ENCODE measurements at regions not wholly inside any gene's neighbourhood (a gene's known extent, or its start where the extent isn't known, plus 50 kb on each side); places are given as distances from the start of the nearest gene placed in this dataset.

- no TSS peak for BruUV-seq (replicated peaks)
- Histone ChIP-seq H3K9me3 (replicated peaks; ENCODE audit: control insufficient read depth, insufficient read depth, low read length) (peaks cover 8% of the 10 kb centered on the region), H2AFZ (ENCODE audit: low read depth, low read length) (no peak overlapping the region), H3K9me1 (replicated peaks; ENCODE audit: control insufficient read depth, extremely low read depth, insufficient read depth, low read length) (no peaks in the 10 kb centered on the region), H3K4me3 (replicated peaks in 1 of 3; ENCODE audit: insufficient read depth in 1 of 3, low read depth in 1 of 3, low read length in 3 of 3) (no peak overlapping the region), H3K9ac (replicated peaks; ENCODE audit: extremely low read depth, insufficient read depth, low read length) (no peak overlapping the region), H3K27ac (ENCODE audit: insufficient read depth, low read depth, low read length) (no peak overlapping the region), H3K27me3 (ENCODE audit: control insufficient read depth in 2 of 2, insufficient read depth in 2 of 2, low read length in 2 of 2) (no peaks in the 10 kb centered on the region), H3K4me1 (ENCODE audit: control insufficient read depth, extremely low read depth, insufficient read depth, low read length) (no peaks in the 10 kb centered on the region), H4K20me1 (replicated peaks; ENCODE audit: control insufficient read depth, extremely low read depth, insufficient read depth, low read length) (no peaks in the 10 kb centered on the region), H3K79me2 (ENCODE audit: control insufficient read depth, insufficient read depth, low read length) (no peaks in the 10 kb centered on the region), H3K4me2 (ENCODE audit: insufficient read depth, low read length) (no peak overlapping the region), H3K36me3 (ENCODE audit: control insufficient read depth in 2 of 2, extremely low read depth in 1 of 2, insufficient read depth in 2 of 2, low read length in 2 of 2) (no peaks in the 10 kb centered on the region)
- FAIRE-seq, result no peak
- TF ChIP-seq MYC (IDR thresholded peaks at IDR 0.05; ENCODE audit: low read depth, low read length) (no peak), FOS (IDR thresholded peaks at IDR 0.05; ENCODE audit: borderline replicate concordance, insufficient read depth, low read length) (no peak), EZH2 (IDR thresholded peaks at IDR 0.05; ENCODE audit: borderline replicate concordance, low read depth, low read length, severe bottlenecking) (no peak), JUN (IDR thresholded peaks at IDR 0.05; ENCODE audit: borderline replicate concordance, insufficient read depth, insufficient read length, low read depth) (no peak), GATA2 (IDR thresholded peaks at IDR 0.05; ENCODE audit: insufficient read depth, insufficient read length, low read depth, low read length) (no peak), POLR2AphosphoS5 (IDR thresholded peaks at IDR 0.05; ENCODE audit: insufficient read depth, low read depth, low read length) (no peak), POLR2A (IDR thresholded peaks at IDR 0.05; ENCODE audit: low read depth, low read length) (no peak), MAX (IDR thresholded peaks at IDR 0.05; ENCODE audit: insufficient read depth, insufficient read length) (no peak)
- TF ChIP-seq, protein P1, sequence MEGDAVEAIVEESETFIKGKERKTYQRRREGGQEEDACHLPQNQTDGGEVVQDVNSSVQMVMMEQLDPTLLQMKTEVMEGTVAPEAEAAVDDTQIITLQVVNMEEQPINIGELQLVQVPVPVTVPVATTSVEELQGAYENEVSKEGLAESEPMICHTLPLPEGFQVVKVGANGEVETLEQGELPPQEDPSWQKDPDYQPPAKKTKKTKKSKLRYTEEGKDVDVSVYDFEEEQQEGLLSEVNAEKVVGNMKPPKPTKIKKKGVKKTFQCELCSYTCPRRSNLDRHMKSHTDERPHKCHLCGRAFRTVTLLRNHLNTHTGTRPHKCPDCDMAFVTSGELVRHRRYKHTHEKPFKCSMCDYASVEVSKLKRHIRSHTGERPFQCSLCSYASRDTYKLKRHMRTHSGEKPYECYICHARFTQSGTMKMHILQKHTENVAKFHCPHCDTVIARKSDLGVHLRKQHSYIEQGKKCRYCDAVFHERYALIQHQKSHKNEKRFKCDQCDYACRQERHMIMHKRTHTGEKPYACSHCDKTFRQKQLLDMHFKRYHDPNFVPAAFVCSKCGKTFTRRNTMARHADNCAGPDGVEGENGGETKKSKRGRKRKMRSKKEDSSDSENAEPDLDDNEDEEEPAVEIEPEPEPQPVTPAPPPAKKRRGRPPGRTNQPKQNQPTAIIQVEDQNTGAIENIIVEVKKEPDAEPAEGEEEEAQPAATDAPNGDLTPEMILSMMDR (IDR thresholded peaks at IDR 0.05; ENCODE audit: extremely low read depth in 1 of 2, insufficient read depth in 1 of 2, low read depth in 1 of 2, low read length in 2 of 2), result no peak
- intact Hi-C loops (cut with micrococcal nuclease) (no loop called here), dilution Hi-C loops (cut with MboI; ENCODE audit: extremely low pct_ligation_motif_present, low sequenced_read_pairs) (no loop called here)
- ChIA-PET CTCF (no interaction called here), POLR2A (no interaction called here)
- no peak for DNase-seq (ENCODE audit: low read depth, low spot score)
These were observed 535.8 kb upstream of the SGCG start for GRCh38 chr13:22644941-22645340.

Data from endothelial cell of umbilical vein (primary cell).